ENCODE measurements at regions not wholly inside any gene's neighbourhood (a gene's known extent, or its start where the extent isn't known, plus 50 kb on each side); places are given as distances from the start of the nearest gene placed in this dataset.

- TF ChIP-seq POLR2A (IDR thresholded peaks at IDR 0.05) = no peak
- TF ChIP-seq CTCF (IDR thresholded peaks at IDR 0.05) = no peak
- TF ChIP-seq POLR2AphosphoS5 (IDR thresholded peaks at IDR 0.05) = no peak
- TF ChIP-seq EP300 (IDR thresholded peaks at IDR 0.05) = no peak
These were observed 102.5 kb downstream of the SPTSSA start for GRCh38 chr14:34359420-34360117.
